A673 (cell line): ENCODE measurements at regions not wholly inside any gene's neighbourhood (a gene's known extent, or its start where the extent isn't known, plus 50 kb on each side); places are given as distances from the start of the nearest gene placed in this dataset.

ENCODE experiments used
- CTCF ChIP-seq: fragments of 300-800, 200-600 bp; sonication (generic); conservative IDR thresholded peaks from 2 replicates; pipeline ENCODE4 v1.5.1; 2017; ENCODE audit warnings: low read depth, mild to moderate bottlenecking, antibody characterized with exemption, low read length, moderate library complexity, mixed read lengths
- EZH2 ChIP-seq: fragments of 200-600 bp; sonication (generic); IDR thresholded peaks from 2 replicates; pipeline ENCODE4 v1.6.1; 2017; ENCODE audit warnings: borderline replicate concordance, low read depth, mild to moderate bottlenecking, mixed read lengths, antibody characterized with exemption, low read length; ENCODE audit not compliant: poor library complexity, severe bottlenecking

- TF ChIP-seq CTCF (no peak), EZH2 (no peak)
These were observed 668.7 kb downstream of the BRD1 start for GRCh38 chr22:49158741-49159564.
